Suppressor macrophage treated with lipopolysaccharide for 1 hour (primary cell): ENCODE measurements at regions not wholly inside any gene's neighbourhood (a gene's known extent, or its start where the extent isn't known, plus 50 kb on each side); places are given as distances from the start of the nearest gene placed in this dataset.

ENCODE experiments used
- DNase-seq, 3 donors: peaks; one replicate each; pipeline ENCODE4 v3.0.0-alpha.2; 2020 to 2022

GRCh38 chr16:6021276-6021943 lies 923.8 kb upstream of the EEF2KMT start:
- DNase-seq, result no peak

GRCh38 chr16:6020162-6020985 lies 922.8 kb upstream of the EEF2KMT start:
- no peak for DNase-seq

DNA sequence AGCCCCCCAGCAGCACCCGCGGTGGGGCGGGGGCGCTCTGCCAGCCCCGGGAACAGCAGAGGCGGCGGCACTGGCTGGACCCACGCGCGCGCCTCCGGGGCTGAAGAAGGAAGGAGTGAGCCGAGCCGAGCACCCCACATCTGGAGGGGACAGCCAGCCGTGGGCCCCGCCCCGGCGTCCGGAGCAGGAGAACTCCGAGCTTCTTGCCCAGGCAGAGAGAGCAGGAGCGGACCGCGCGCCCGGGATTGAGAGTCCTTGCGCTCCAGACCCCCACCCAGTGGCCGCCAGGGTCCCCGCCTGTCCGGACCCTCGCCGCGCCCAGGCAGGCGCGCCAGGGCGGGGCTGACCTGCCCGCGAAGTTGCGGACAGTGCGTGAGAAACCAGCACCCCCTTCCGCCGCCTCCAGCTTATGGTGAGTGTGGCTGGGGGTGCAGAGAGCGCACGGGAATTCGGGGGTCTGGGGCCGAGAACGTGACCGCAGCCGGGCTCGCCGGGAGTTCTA lies 921.9 kb upstream of the EEF2KMT start:
- no peak for DNase-seq

DNA sequence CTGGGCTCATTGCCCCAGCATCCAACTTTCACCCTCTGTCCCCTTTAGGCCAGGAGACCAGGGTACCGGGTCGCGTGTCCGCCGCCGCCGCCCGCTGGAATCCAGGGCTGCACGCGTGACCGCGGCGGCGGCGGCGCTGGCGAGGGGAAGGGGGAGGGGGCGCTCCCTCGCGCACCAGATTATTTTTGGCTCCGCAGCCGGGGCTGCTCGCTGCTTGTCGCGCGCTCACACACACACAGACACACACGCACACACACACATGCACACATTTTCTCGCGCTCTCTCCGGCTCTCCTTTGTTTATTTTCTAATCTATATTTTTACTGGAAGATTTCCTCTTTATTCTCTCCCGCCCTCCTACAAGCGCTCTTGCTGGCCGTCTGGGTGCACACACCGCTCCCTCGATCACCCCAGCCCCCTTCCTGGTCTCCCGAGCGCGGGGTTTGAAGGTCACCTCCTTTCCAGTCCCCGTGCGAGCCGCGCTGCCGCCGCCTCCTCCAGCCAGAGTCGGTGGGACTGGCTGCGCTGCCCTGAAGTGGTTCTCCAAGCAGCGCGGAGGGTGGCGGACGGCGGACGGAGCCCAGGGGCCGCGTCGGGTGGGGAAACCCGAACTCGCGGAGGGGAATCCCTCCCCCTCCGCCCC lies 921.4 kb upstream of the EEF2KMT start:
- no peak for DNase-seq

- peak; percentile 18 to 27 (median 24) for DNase-seq
Observed at GRCh38 chr16:6016530-6017184, 919.1 kb upstream of the EEF2KMT start.

- no peak for DNase-seq
Observed at GRCh38 chr16:6012716-6013115, 915.1 kb upstream of the EEF2KMT start.

- no peak for DNase-seq
Observed at GRCh38 chr16:6009151-6009550, 911.6 kb upstream of the EEF2KMT start.

DNA sequence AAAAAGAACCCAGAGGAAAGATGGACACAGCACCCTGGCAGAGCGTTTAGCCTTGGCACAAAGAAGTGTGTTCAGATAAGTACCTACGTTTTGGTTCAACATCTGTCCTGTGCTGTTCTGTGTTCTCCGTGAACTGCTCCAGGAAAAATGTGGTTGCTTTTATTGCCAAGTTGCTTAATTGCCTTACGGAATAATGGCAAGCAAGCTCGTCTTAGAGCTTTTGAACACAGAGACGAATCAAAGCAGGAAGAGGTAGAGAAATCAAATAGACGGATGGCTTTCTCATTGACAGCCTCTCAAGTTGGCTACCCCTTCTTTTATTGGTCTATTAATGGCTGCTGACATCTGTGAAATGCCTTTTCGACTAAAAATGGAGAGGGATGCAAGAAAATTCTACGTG lies 911.1 kb upstream of the EEF2KMT start:
- no peak for DNase-seq

- no peak for DNase-seq
Observed at GRCh38 chr16:5993356-5993755, 895.8 kb upstream of the EEF2KMT start.

- DNase-seq, result no peak
Observed at GRCh38 chr16:5982979-5983378, 885.4 kb upstream of the EEF2KMT start.

GRCh38 chr16:5979905-5980550 lies 882.4 kb upstream of the EEF2KMT start:
- no peak for DNase-seq

GRCh38 chr16:5977329-5977728 lies 879.7 kb upstream of the EEF2KMT start:
- no peak for DNase-seq

GRCh38 chr16:5972747-5973146 lies 875.2 kb upstream of the EEF2KMT start:
- DNase-seq, result no peak

DNA sequence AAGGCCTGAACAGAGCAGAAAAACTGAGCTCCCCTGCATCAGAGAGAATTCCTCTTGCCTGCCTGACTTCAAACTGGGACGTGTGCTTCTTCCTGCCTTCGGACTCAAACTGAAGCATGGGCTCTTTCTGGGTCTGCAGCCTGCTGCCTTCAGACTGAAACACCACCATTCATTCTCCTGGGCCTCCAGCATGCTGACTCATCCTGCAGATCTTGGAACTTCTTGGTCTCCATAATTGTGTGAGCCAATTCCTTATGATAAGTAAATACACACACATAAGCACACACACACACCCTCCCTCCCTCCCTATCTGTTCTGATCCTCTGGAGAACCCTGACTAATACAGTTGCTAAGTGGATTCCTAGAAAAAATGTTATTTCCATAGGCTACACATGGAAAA lies 874.3 kb upstream of the EEF2KMT start:
- DNase-seq, result no peak

DNA sequence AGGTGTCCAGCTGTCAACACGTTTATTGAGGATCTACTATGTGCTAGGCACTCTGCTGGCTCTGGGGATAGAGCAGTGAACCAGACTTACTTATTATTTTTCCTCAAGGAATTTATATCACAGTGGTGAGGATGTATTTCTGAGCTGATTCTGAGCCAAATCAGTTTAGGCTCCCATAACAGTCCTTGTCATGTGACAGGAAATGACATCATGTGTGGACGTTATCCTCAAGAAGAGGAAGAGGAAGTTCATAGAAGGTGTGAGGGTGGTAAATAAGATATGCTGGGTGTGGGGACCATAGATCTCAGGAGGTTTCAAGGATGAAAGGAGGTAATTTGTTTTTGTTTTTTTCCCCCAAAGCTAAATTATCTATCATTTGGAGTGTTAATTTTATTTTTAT lies 873.5 kb upstream of the EEF2KMT start:
- peak in 1 of 3 donors; percentile 1 for DNase-seq

- DNase-seq, result no peak
Observed at GRCh38 chr16:5966004-5966403, 868.4 kb upstream of the EEF2KMT start.

- no peak for DNase-seq
Observed at GRCh38 chr16:5965321-5965720, 867.7 kb upstream of the EEF2KMT start.

DNA sequence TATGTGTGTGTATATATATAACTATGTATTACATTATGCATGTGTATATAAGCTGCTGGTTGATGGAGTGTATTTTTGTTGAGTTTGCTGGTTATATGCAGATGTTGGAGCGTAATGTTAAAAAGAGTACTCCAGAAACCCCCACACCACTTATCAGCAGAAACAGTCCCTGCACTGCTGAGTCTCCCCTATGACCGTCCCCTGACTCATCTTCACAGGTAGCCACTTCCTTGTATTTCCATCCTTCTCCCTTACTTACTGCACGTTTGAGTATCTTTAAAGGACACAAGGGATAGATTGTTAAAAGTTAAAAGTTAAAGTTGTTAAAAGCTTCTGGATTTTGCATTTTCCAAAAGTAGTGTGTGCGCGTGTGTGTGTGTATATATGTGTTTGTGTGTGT lies 853.9 kb upstream of the EEF2KMT start:
- no peak for DNase-seq

- DNase-seq, result no peak
Observed at GRCh38 chr16:5944971-5945370, 847.4 kb upstream of the EEF2KMT start.

DNA sequence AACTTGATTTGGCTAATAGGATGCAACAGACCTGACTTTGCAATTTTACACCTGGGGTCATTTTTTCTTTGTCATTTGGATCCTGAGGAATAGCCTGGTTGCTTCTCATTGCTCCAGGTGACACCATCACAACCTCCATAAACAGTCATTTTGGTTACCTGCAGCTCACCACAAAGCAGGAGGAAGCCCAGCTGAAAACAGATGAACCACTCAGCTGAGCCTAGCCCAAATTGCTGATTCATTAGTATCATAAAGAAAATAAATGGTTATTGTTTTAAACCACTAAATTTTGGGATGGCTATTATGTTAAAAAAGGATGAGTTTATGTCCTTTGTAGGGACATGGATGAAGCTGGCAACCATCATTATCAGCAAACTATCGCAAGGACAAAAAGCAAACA lies 841.0 kb upstream of the EEF2KMT start:
- DNase-seq, result no peak

DNA sequence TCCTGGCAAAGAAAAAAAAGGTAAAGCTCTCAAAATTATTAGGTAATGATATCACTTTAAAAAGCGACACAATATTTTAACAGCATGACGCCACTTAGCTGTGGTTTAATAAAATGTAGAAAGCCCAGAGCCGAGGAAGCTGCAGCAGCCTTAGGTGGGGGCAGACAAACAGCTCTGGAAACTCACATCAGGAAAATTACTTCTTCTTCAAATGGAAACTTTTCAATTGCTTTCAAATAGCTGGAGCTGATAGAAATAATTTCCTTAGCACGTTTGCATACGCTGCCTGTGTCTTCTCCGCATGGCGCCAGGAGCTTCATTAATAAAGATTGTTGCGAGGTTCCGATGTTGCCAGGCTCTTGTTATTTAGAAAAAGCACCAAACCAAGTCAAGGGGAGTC lies 835.3 kb upstream of the EEF2KMT start:
- no peak for DNase-seq

DNA sequence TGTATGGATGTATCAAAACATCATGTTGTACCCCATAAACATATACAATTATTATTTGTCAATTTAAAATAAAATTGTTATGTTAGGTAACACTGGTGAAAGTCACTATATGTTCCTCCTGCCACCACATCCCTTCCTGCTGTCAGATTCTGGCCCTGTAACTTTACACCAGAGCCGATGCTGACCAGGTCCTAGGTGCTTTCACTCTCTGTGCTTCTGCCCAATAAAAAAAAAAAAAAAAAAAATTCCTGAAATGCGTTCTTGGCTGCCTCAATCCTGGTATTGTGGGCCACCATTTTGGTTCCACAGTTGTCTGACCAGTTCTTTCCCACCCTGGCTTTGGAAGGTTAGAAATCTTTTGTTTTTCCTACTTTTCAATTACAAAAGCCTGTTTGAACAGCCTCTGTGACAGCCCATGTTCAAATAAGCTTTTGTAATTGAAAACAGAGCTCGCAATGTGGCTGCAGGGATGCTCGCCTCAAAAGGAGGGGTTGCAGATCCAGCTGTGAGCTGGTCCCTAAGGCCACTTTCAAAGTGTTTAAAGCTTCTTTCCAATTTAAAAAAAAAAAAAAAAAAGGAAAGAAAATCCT lies 831.0 kb upstream of the EEF2KMT start:
- DNase-seq, result no peak
